Non-pigmented ciliary epithelial cell (primary cell): ENCODE measurements at regions not wholly inside any gene's neighbourhood (a gene's known extent, or its start where the extent isn't known, plus 50 kb on each side); places are given as distances from the start of the nearest gene placed in this dataset.
A peak's percentile ranks its signal among the peaks of the same experiment; 100 is the strongest.
"Not testable (repeated sequence)": the region's sequence is repeated elsewhere in the genome, so short reads cannot be mapped to it uniquely, and the experiment has no call there.

Experiments
- DNase-seq: peaks from one replicate; pipeline ENCODE4 v3.0.0-alpha.2; 2010; ENCODE audit warnings: low read depth

GRCh38 chr14:40248671-40249070 is 816.4 kb upstream of the FBXO33 start:
- DNase-seq, result no peak

- DNase-seq, result no peak
Measured at GRCh38 chr14:40240245-40240859, 808.1 kb upstream of the FBXO33 start.

GRCh38 chr14:40232302-40232701 is 800.1 kb upstream of the FBXO33 start:
- no peak for DNase-seq

DNA sequence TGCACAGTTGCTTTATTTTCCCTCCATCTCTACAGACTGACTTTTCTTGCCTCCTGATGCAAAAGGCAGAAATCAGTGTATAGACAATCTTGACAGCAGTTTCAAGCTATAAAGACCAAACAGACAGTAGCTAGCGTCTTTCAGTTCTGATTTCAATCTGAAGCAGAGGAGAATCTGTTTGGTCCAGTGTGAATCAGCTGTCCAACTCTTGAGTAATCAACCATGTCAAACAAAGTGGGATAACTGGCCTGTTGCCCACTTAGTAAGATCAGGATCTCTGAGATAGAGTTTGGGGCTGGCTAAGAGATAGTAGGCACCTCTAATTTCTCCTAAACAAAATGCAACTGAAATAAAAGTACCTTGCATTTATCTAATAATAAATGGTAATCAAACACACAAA is 797.4 kb upstream of the FBXO33 start:
- no peak for DNase-seq

DNA sequence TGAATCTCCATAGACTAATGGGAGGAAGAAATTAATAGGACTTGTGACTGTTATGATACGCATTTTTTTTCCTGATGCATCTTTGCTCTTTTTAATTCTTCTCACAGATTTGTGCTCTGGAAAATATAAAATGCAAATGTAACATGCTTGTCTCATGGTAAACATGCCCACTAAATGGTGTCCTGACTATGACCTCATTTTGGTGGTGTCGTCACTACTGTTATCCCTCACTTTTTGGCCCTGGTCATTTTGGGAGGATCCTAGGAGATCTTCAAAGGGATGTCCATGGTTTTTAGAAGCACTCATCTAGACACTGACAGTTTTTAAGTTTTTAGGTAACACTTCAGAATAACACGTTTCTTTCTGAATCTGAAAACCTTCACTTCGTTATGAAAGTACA is 790.8 kb upstream of the FBXO33 start:
- no peak for DNase-seq

GRCh38 chr14:40221428-40221827 is 789.2 kb upstream of the FBXO33 start:
- no peak for DNase-seq

- no peak for DNase-seq
Measured at GRCh38 chr14:40219032-40219431, 786.8 kb upstream of the FBXO33 start.

DNA sequence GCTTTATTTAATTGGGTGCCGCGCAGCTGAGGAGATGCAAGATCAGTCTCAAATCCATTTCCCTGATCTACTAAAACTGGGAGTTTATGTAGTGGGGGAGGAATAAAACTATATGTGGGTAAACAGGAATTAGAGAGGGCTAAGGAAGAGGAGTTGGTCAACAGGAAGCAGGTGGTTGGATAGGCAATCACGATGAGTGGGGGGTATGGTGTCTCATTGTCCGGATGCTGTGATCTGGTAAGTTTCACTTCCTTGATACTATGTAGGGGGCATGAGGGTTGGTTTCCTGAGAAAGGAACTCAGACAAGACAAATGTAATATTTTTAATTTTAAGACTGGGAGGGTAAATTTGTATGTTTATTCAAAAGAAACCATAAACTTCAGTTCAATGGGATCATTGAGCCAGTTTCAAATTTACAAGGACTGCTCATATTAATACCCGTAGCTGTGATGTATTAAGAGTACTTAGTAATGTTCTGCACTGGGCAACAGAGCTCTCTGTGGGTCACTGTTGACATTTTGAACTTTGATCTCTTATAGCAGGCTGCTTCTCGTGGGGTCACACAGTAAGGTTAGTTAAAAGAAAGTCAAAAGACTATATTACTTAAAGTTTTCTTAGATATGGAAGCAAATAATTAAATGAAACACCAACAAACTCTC is 786.2 kb upstream of the FBXO33 start:
- DNase-seq, result no peak

DNA sequence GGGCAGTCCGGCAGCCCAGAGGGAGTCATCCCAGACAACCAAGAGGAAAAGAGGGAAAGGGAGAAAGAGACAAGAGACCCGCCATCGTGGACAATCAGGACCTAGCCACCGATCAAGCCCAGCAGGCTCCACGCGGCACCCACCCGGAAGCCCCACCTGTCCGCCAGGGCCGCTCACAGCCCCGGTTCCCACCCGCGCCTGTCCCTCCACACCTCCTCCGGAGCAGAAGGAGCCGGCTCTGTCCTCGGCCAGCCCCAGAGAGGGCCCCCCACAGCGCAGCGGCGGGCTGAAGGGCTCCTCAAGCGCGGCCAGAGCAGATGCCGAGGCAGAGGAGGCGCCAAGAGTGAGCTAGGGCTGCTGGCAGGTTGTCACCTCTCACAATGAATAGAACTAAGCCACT is 784.7 kb upstream of the FBXO33 start:
- DNase-seq, result no peak

DNA sequence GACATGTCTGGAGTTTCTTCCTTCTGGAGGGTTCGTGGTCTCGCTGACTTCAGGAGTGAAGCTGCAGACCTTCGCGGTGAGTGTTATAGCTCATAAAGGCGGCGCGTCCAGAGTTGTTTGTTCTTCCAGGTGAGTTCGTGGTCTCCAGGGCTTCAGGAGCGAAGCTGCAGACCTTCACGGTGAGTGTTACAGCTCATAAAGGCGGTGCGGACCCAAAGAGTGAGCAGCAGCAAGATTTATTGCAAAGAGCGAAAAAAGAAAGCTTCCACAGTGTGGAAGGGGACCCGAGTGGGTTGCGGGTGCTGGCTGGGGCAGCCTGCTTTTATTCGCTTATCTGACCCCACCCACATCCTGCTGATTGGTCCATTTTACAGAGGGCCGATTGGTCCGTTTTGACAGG is 784.2 kb upstream of the FBXO33 start:
- not testable (repeated sequence) for DNase-seq

DNA sequence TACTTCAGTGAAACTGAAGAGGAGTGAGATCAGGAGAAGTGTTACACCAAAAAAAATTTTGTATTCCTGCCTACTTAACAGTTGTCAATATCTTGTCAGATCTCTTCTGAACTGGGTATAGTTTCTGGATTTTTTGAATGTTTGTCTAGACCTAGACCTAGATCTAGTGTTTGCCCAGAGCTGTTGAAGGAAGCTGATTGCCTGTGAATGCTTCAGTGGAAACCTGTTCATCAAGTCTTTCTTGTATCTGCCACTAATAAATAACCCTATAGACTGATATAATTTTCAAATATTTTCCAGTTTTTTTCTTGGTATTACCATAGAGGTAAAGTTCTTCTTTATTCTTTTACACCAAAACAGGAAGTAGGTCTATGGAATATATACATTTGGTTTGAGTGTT is 781.5 kb upstream of the FBXO33 start:
- no peak for DNase-seq

DNA sequence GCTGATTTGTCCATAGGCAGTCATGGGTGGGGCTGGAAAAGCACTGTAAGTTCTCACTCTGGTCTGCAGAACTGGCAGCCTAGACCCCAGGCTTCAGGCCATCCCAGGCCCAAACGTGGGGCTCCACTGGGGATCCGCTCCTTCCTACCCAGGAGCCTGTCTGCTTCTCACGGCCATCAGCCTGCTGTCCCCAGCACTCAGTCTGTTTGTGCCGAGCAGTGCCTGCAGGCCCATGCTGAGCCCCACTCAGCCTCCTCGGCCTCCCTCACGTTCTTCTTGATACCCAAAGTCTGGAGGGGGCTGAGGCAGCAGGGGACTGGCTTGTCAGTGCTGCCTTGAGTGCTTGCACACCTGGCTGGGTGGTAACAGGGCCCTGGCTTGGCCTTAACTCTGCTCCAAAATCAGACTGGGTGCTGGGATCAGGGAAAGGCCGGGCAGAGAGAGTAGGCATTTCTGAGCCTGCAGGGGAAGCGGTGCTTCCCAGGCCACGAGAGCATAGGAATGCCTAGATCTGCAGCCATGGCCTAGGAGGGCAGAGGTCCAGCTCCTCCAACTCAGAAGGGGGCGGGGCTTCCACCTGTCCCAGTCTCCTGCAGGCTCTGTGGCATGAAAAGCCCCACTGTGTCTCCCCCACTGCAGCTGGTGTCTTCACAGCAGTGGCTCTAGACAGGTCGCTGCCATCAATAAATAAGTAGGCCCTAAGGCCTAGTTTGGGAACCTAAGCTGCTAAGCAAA is 772.4 kb upstream of the FBXO33 start:
- DNase-seq, result no peak

DNA sequence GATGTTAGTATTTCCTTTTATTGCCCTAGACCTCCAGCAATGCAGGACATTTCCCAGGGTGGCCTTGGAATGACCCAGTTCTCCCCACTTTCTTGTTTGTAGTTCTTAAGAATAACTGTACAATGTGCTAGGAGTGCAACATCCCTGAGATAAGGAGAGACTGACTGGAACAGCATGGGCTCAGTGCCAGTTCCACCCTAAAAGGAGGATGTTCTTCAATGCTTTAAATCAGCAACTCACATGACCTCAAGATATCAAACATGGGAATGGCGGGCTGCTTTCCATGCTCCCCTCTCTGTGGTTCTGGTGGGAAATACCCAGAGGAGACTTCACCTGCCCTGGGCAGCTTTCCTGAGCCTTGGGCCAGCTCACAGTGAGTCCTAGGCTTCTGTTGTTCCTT is 766.9 kb upstream of the FBXO33 start:
- DNase-seq, result no peak

DNA sequence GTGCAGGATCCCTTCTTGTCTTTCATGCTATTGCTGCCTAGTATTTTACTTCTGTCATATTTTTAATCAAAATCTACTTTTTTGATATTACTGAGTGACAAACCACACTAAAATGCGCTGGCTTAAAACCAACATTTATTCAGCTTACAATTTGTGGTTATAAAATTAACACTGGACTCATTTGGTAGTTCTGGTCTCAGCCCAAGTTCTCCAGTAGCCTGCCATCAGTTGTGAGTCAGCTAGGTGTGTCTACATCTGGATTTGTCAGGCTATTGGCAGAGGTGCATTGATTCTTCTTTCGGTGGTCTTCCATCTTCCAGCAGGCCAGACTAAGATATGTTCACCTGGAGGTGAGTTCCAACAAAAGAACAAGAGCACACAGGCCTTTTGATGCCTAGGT is 765.1 kb upstream of the FBXO33 start:
- DNase-seq, result no peak

DNA sequence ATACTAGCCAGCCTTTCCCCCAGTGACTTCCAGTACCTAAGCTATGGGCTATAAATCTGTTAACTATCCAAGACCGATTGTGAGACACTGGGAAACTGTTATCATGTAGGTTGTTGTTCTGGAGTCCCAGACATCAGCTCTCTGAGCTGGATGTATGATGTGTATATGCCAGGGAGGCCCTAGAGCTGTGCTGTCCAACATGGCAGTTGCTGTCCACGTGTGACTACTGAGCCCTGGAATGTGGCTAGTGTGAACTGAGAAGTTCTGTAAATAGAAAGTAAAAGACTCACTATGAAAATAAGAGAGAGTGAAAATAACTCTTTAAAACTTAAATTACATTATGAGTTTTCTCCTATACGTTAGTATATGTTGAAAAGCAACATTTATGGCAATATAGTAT is 755.8 kb upstream of the FBXO33 start:
- peak; percentile 23 for DNase-seq

GRCh38 chr14:40164083-40164482 is 731.9 kb upstream of the FBXO33 start:
- DNase-seq, result no peak

- DNase-seq, result no peak
Measured at GRCh38 chr14:40139657-40140056, 707.4 kb upstream of the FBXO33 start.

GRCh38 chr14:40133463-40133862 is 701.2 kb upstream of the FBXO33 start:
- DNase-seq, result no peak

- no peak for DNase-seq
Measured at GRCh38 chr14:40129159-40129558, 696.9 kb upstream of the FBXO33 start.

DNA sequence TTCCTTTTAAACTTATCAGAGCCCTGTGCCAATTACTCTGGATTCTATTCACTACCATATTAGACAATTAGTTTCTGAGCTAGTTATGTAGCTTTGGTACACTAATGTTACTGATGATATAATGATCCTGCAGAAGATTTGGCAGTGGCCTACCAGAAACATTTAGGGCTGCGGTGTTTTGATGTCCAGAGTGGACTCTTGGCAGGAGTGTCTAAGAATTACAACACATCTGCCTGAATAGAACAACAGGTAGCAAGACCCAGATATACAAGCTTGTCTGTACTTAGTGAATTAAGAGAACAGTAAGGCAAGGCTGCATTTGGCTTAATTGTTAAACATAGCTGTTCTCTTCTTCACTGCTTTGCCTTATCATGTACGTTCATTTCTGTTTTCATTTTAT is 691.6 kb upstream of the FBXO33 start:
- no peak for DNase-seq

DNA sequence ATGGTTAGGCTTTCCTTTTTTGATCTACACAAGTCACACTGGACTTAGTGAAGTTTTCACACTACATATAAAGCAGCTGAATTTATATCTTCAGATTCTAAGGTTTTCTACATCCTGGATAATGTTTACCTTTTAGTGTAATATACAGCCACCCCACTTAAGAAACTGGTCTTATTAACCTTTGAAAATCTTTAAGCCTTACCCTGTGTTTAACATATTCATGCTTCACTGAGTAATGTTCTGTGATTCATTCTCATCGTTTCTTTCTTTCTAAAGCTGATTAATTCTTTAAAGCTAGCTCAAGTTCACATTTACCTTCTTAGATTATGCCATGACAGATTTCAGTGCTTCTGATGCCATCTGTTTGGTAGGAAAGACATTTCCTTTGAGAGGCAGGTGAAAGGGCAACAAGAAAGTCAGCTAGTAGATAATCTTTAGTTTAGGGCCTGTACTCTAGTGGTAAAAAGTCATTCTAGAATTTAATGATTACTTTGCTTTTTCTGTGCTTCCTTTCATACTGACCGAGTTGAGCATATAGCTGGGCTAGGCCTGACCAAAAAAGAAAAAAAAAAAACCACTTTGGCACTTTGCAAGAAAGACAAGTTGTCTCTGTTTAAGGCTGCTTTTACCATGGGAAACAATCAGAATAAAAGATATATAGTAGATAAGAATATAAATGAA is 690.9 kb upstream of the FBXO33 start:
- peak; percentile 18 for DNase-seq

GRCh38 chr14:40119765-40120164 is 687.5 kb upstream of the FBXO33 start:
- DNase-seq, result no peak

GRCh38 chr14:40119321-40119720 is 687.1 kb upstream of the FBXO33 start:
- peak; percentile 36 for DNase-seq
